Hippocampal formation (tissue), 2 donors: ENCODE measurements at regions not wholly inside any gene's neighbourhood (a gene's known extent, or its start where the extent isn't known, plus 50 kb on each side); places are given as distances from the start of the nearest gene placed in this dataset.
"Not testable (repeated sequence)": the region's sequence is repeated elsewhere in the genome, so short reads cannot be mapped to it uniquely, and the experiment has no call there.

Source experiments
- DNase-seq, 2 donors: peaks; one replicate each; lab custom pipeline; 2025; lab: John Stamatoyannopoulos, UW

DNA sequence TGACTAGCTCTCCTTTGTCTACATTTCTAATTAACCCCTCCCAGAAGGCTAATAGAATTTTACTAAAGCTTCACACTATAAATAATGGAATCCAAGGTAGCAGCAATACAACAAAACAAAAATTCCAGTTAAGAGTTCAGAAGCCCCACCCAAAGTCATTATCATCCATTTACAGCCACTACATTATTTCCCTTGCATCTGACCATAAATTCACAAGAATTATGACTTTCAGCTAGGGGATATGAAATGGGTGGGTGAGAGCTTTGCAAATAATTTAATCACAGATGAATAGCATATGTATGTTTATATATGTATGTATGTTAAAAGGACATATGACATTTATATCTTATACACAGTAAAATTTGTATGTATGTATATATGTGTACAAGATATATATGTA is 65.3 kb upstream of the PTGDR start:
- DNase-seq = no peak

DNA sequence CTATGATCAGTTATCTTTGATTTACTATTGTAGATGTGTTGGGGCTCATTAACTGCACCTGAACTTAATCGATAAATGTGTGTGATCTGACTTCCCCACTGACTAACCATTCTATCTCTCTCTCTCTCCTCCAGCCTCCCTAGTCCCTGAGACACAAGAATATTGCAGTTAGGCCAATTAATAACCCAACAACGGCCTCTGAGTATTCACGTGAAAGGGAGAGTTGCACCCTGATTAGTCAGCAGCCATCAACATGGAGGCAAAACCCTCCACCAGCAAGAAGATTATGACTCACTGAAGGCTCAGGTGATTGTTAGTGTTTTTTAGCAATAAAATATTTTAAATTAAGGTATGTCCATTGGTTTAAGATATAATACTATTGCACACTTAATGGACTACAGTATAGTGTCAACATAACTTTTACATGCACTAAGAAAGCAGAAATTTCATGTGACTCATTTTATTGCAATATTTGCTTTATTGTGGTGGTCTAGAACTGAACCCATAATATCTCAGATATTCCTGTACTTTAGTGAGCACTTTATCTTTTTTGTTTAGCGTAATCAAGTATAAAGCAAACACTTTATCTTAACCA is 77.1 kb upstream of the PTGDR start:
- DNase-seq = no peak

DNA sequence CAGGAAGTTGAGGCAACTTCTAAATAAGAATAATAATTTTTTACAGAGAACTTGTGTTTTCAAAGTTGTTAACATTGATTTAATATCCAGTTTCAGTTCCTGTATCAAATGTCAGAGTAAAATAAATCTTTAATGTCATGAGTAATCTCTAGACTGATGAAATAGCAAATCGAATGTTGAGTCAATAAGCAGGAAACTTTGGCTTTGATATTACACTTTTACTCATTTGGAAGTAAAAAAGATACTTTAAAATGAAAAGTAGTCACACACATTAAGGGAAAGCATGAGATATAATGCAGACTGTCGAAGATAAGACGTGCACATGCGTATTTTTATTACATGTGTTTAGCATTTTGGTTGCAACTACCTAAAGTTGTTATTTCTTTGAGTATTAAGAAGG is 78.2 kb upstream of the PTGDR start:
- no peak for DNase-seq

- DNase-seq = no peak
Measured at GRCh38 chr14:52188381-52188780, 79.1 kb upstream of the PTGDR start.

DNA sequence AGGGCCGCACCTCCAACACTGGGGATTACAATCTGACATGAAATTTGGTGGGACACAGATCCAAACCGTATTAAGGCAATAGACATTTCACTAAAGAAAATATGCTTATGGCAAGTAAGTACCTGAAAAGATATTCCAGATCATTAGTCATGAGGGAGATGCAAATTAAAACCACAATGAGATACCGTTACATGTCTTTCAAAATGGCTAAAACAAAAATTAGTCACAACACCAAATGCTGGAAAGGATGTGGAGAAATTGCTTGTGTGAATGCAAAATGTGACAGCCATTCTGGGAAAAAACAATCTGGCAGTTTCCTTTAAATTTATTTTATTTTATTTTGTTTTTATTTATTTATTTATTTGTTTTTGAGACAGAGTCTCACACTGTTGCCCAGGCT is 82.3 kb upstream of the PTGDR start:
- DNase-seq = no peak

- DNase-seq = no peak
Measured at GRCh38 chr14:52182853-52183252, 84.6 kb upstream of the PTGDR start.

DNA sequence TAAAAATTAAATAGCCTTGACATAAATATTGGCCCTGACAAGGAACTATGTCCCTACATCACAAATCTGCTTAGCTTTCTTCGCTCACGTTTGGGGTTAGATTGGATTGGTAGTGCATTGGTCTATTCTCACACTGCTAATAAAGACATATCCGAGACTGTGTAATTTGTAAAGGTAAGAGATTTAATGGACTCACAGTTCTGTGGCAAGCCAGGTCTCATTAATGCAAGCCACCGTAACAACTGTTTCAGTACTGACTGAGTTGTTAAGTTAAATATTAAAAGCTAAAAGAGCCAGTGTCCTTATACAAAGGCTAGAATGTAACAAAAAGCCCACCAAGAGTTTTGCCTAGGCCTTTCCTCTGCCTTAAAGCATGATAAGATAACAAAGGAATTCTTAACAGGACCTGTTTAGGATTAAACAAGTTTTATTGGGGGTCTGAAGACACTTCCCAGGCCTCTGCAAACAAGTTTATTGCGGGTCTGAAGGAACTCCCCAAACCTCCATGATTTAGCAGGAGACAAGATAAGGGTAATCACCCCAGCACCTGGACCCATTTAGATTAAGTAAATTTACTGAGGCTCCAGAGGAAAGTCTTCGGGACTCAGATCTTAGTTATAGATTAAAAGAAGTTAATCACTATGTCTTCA is 88.2 kb upstream of the PTGDR start:
- no peak for DNase-seq

GRCh38 chr14:52175982-52176502 is 91.5 kb upstream of the PTGDR start:
- DNase-seq = no peak

GRCh38 chr14:52171932-52172331 is 95.6 kb upstream of the PTGDR start:
- DNase-seq = not testable (repeated sequence)

GRCh38 chr14:52166822-52167221 is 98.0 kb upstream of the NID2 start:
- DNase-seq = no peak

- DNase-seq = no peak
Measured at GRCh38 chr14:52155651-52156213, 86.9 kb upstream of the NID2 start.

DNA sequence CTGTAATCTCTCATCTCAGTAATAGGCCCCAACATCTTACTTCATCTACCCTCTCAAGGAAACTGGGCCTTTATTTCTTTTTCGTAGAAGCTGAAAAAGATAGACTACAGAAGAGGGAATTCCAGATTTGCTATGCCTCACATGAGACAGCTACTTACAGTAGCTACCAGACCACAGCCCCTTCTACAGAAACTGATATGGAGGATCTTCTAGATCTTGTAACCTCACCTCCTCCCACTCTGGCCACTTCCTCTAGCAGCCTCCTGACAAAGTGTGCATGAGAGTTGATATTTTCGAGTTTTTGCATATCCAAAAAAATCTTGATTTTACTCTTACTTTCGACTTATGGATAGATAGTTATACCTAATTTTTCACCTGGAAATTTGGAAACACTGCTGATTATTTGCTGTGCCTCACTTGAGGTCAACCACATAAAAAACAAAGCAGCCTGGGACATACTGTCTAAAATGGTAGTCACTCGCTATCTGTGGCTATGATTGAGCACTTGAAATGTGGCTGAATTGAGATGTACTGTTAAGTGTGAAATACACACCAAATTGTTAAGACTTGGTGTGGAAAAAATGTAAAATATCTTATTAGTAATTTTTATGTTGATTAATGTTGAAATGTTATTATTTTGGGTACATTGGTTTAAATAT is 86.3 kb upstream of the NID2 start:
- no peak for DNase-seq

- DNase-seq = no peak
Measured at GRCh38 chr14:52153939-52154338, 85.1 kb upstream of the NID2 start.

- no peak for DNase-seq
Measured at GRCh38 chr14:52150162-52150561, 81.3 kb upstream of the NID2 start.

- no peak for DNase-seq
Measured at GRCh38 chr14:52148371-52148770, 79.5 kb upstream of the NID2 start.

GRCh38 chr14:52146504-52146903 is 77.6 kb upstream of the NID2 start:
- DNase-seq = no peak

GRCh38 chr14:52144099-52144498 is 75.2 kb upstream of the NID2 start:
- not testable (repeated sequence) for DNase-seq

- DNase-seq = no peak
Measured at GRCh38 chr14:52142504-52142903, 73.6 kb upstream of the NID2 start.

DNA sequence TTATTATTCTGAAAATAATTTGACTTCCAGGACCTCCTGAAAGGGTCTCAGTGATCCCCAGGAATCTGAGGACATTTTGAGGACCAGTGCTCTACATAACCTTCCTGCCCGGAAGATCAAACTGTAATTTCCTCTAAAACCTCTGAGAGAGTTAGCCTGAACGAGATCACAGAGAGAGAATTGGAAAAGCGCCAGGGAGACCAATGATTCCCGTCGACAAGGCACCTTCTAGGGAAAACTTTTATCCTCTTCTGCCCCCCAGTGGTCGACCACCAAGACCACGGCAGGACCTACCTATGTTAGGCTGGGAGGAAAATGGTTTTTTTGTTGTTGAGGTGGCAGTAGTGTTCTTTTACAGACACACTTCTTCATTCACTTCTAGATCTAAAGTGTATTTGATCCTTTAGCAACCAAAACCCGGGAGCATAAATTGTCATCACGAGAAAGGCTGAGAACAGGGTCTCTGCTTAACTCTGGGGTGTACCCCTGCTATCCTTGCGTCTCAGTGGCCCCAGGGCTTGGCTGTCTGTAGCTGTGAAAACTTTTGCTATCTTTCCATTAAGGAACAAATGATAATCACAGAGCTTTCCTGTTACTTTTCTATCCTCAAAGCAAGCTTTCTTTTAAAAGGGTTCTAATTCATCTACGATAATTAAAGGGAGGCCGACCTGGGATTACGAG is 62.9 kb upstream of the NID2 start:
- peak; percentile 60 to 71 for DNase-seq

- no peak for DNase-seq
Measured at GRCh38 chr14:52129721-52130120, 60.9 kb upstream of the NID2 start.

GRCh38 chr14:52125885-52126284 is 57.0 kb upstream of the NID2 start:
- DNase-seq = no peak
